AG10803 (cell line): ENCODE measurements at regions not wholly inside any gene's neighbourhood (a gene's known extent, or its start where the extent isn't known, plus 50 kb on each side); places are given as distances from the start of the nearest gene placed in this dataset.
"Not testable (repeated sequence)": the region's sequence is repeated elsewhere in the genome, so short reads cannot be mapped to it uniquely, and the experiment has no call there.

Experiments
- DNase-seq: peaks from one replicate; pipeline ENCODE4 v3.0.0; 2010; ENCODE audit warnings: low read depth
- H3K4me3 ChIP-seq: 2 replicates; pipeline ENCODE4 v1.5.1; 2011; ENCODE audit warnings: mild to moderate bottlenecking, low read length, control low read depth
- TF ChIP-seq, protein P1 (sequence below): conservative IDR thresholded peaks from 2 replicates; pipeline ENCODE4 v1.5.1; 2011; ENCODE audit warnings: mild to moderate bottlenecking, low read length, control low read depth, inconsistent platforms

DNA sequence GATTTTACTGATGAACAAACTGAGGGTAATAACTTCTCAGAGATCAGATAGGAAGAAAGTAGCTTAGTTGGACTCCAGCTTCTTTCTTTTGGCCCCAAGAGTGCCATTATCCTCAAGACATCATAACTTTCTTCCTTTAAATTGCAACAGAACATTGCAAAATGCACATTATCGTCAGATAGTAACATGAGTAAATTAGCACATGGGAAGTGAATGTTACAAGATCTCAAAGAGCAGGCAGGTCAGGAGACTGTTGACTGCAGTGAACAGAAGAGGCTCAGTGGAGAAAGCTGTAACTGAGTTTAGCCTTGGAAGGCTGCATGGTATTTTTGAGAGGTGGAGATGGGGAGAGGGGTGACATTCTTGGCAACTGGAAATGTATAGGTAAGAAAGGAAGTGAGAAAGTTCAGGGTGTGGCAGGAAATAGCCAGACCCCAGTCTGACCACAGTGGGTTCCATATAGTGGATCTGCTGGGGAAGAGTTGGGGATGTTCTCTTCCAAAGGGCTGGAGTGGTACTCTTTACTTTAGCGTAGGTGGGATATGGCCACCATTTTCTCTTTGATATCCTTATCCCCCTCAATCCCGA is 307.7 kb downstream of the RPLP1 start:
- DNase-seq, result peak; percentile 70
- TF ChIP-seq, protein P1, sequence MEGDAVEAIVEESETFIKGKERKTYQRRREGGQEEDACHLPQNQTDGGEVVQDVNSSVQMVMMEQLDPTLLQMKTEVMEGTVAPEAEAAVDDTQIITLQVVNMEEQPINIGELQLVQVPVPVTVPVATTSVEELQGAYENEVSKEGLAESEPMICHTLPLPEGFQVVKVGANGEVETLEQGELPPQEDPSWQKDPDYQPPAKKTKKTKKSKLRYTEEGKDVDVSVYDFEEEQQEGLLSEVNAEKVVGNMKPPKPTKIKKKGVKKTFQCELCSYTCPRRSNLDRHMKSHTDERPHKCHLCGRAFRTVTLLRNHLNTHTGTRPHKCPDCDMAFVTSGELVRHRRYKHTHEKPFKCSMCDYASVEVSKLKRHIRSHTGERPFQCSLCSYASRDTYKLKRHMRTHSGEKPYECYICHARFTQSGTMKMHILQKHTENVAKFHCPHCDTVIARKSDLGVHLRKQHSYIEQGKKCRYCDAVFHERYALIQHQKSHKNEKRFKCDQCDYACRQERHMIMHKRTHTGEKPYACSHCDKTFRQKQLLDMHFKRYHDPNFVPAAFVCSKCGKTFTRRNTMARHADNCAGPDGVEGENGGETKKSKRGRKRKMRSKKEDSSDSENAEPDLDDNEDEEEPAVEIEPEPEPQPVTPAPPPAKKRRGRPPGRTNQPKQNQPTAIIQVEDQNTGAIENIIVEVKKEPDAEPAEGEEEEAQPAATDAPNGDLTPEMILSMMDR, result no peak

DNA sequence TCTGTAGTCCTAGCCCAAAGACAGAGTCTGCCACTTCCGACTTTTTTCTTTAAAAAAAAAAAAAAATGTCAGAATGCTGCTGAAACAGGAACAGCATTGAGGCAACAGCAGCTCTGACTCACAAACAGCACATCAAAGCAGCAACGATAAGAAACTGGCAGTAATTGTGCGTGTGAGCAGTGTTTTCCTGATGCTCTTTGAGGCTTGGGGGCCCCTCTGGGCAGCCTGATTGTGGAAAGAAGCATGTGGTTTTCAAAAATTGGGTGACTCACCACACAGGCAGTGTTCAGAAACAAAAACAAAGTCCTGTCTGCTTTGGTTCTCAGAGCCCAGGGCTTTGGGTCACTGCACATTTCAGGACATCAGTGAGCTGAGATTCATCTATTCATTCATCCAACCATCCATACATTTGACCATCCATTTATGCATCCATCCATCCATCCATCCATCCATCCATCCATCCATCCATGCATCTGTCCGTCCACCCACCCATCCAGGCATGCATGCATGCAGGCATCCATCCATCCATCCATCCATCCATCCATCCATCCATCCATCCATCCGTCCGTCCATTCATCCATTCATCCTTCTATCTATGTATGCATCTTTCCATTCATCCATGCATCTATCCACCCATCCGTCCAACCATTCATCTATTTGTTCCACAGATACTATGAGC is 308.4 kb downstream of the RPLP1 start:
- no peak overlapping the region for H3K4me3 ChIP-seq
- TF ChIP-seq, protein P1, result no peak
- DNase-seq, result peak; percentile 99

More for the DNA sequence above, 307.7 kb downstream of the RPLP1 start:
- no peak overlapping the region for H3K4me3 ChIP-seq

DNA sequence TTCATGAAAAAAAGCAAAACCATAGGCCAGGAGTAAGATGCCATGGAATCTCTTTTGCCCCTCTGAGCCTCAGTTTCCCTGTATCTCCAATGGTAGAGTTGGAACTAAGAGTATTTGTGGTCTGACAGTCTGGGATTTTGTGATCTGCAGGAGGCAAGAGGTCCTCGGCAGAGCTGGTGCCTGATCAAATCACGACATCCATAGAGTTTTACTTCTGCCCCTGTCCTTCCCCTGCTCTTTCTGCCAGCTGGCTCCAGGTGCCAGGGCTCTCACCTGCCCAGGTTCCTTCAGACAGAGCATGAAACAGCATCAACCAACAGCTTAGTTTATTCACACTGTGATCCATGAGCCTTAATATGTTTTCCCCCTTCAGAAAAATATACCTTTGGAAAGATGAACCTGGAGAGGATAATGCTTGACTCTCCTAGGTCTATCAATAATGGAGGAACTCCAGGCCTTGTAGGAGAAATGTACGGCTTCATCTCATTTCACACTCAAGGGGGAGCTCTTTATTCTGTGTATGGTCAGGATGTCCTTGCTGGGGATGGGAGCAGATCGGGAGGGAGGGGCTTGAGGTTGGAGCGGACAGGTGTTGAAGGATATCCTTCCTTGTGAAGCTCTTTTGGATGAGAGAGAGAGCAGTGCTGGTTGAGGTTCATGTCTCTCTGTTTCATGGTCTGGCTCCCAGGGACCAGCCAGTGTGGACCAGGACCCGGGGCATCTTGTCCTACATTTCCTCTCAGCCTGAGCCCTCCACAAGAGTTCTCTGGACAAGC is 309.9 kb downstream of the RPLP1 start:
- DNase-seq, result no peak
- TF ChIP-seq, protein P1, result no peak; the same call in 1 of the 2 replicates
- H3K4me3 ChIP-seq, result no peak overlapping the region

DNA sequence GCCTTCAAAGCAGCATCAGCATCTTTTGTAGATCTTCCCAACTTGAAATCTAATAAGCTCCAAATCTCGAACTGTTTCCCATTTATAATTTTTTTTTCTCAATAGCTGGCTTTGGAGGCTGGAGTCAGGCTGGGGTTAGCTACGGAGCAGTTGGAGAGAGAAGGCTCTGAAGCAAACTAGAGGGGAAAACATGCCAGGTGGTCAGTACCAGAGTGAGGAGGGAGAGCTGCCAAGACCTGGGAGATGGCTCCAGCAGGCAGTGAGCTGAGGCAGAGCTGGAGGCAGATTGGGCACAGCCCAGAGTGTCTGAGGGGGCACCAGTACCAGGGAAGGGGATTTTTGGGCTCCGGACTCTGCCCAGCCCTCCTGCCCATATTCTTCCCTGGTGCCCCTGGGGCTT is 311.2 kb downstream of the RPLP1 start:
- TF ChIP-seq, protein P1, result no peak
- no peak for DNase-seq
- no peak overlapping the region for H3K4me3 ChIP-seq

DNA sequence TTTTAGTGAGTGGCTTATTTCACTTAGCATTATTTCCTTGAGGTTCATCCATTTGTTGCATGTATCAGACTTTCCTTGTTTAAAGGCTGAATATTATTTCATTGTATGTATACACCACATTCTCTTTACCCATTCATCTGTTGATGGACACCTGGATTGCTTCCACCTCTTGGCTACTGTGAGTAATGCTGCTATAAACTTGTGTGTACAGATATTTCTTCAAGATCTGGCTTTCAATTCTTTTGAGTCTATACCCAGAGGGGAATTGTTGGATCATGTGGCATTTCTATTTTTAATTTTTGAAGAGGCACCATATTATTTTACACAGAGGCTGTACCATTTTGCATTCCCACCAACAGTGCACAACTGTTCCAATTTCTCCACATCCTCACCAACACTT is 313.5 kb downstream of the RPLP1 start:
- TF ChIP-seq, protein P1, result no peak
- no peak for DNase-seq
- H3K4me3 ChIP-seq, result no peak overlapping the region

DNA sequence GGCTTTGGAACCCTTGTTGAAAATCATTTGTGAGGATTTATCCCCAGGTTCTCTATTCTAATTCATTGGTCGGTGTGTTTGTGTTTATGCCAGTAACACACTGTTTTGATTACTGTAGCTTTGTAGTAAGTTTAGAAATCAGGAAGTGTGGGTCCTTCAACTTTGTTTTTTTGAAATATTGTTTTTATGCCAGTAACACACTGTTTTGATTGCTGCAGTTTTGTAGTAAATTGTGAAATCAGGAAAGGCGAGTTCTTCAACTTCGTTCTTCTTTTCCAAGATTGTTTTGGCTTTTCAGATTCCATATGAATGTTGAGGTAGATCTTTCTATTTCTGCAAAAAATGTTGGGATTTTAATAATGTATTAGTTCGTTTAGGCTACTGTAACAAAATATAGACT is 314.6 kb downstream of the RPLP1 start:
- TF ChIP-seq, protein P1, result no peak
- no peak overlapping the region for H3K4me3 ChIP-seq
- no peak for DNase-seq

DNA sequence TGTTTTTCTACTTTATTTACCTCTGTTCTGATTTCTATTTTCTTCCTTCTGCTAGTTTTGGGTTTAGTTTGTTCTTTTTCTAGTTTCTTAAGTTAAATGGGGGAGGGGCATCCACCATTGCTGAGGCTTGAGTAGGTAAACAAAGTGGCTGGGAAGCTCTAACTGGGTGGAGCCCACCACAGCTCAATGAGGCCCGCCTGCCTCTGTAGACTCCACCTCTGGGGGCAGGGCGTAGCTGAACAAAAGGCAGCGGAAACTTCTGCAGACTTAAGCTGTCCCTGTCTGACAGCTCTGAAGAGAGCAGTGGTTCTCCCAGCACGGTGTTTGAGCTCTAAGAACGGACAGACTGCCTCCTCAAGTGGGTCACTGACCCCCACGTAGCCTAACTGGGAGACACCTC is 316.7 kb downstream of the RPLP1 start:
- not testable (repeated sequence) for DNase-seq

DNA sequence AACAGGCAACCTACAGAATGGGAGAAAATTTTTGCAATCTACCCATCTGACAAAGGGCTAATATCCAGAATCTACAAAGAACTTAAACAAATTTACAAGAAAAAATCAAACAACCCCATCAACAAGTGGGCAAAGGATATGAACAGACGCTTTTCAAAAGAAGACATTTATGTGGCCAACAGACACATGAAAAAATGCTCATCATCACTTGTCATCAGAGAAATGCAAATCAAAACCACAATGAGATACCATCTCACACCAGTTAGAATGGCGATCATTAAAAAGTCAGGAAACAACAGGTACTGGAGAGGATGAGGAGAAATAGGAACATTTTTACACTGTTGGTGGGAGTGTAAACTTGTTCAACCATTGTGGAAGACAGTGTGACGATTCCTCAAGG is 321.6 kb downstream of the RPLP1 start:
- not testable (repeated sequence) for H3K4me3 ChIP-seq, DNase-seq

More for the DNA sequence above, 316.7 kb downstream of the RPLP1 start:
- not testable (repeated sequence) for H3K4me3 ChIP-seq

DNA sequence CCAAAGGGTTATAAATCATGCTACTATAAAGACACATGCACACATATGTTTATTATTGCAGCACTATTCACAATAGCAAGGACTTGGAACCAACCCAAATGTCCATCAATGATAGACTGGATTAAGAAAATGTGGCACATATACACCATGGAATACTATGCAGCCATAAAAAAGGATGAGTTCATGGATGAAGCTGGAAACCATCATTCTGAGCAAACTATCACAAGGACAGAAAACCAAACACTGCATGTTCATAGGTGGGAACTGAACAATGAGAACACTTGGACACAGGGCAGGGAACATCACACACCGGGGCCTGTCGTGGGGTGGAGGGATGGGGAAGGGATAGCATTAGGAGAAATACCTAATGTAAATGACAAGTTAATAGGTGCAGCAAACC is 322.1 kb downstream of the RPLP1 start:
- H3K4me3 ChIP-seq, DNase-seq: not testable (repeated sequence)
